ENCODE measurements at regions not wholly inside any gene's neighbourhood (a gene's known extent, or its start where the extent isn't known, plus 50 kb on each side); places are given as distances from the start of the nearest gene placed in this dataset.
"Not testable (repeated sequence)": the region's sequence is repeated elsewhere in the genome, so short reads cannot be mapped to it uniquely, and the experiment has no call there.

DNA sequence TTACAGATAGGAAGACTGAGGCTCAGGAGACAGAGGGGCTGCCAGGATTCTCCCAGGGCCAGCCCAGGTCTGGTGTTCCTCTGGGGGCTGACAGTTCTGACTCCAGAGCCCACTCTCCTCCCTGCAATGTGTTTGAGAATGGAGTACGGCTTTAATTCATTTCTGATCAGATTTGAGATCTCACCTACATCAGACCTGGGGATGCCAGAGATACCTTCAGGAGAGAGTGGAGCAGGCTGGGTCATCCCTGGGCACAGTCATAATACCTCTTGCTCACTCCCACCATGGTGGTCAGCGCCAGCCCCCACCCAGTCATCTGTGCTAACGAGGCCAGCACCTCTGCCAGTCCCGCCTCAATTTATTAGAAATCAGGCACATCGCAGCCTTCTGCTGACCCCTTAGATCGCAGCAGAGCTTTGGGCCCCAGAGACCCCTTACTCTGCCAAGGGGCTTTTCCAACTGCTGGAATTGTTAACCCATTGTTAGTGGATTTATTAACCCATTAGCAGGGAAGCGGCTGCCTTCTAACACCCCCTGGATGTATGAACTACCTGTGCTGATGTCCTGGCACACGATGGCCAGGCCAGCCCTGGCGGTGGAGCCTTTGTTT, 352.1 kb downstream of the MATN1 start:
- Histone ChIP-seq H3K4me3 (ENCODE audit: low read length) (no peak overlapping the region), H3K9ac (ENCODE audit: low read length) (no peak overlapping the region), H3K27me3 (ENCODE audit: control insufficient read depth, insufficient read depth, low read length) (no peaks in the 10 kb centered on the region), H3K27ac (ENCODE audit: low read depth, low read length) (no peak overlapping the region), H3K36me3 (ENCODE audit: control insufficient read depth, insufficient read depth, low read length) (no peaks in the 10 kb centered on the region), H3K4me1 (ENCODE audit: control insufficient read depth, insufficient read depth, low read length) (no peaks in the 10 kb centered on the region)

DNA sequence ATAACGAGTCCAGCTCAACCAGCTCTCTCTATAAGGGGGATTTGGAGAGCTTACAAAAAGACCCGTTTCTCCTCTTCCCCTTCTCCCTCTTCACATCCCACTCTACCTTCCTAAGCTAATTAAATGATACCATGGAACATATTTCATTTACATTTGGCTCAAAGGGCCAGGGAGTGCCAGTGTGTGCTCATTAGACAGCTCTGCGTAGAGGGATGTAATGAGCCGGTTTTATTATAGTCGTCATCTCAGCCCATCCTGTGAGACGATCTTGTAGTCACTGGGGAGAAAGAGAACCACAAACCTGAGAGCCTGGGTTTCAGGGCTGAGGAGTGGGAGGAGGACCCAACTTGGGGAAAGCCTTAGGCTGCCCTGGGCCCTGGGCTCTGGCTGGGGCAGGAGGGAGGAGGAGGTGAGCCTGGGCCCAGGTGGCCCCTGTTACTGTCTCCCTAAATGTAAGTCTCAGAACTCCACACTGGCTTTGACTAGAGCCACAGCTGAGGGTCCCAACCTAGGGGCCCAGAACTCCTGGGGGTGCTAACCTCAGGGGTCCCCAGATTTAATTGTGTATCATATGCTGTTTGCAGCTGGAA, 354.6 kb downstream of the MATN1 start:
- Histone ChIP-seq H3K4me1 (ENCODE audit: control insufficient read depth, insufficient read depth, low read length) (no peaks in the 10 kb centered on the region), H3K4me3 (ENCODE audit: low read length) (no peak overlapping the region), H3K27ac (ENCODE audit: low read depth, low read length) (no peak overlapping the region), H3K27me3 (ENCODE audit: control insufficient read depth, insufficient read depth, low read length) (no peaks in the 10 kb centered on the region), H3K36me3 (ENCODE audit: control insufficient read depth, insufficient read depth, low read length) (no peaks in the 10 kb centered on the region), H3K9ac (ENCODE audit: low read length) (no peak overlapping the region)

DNA sequence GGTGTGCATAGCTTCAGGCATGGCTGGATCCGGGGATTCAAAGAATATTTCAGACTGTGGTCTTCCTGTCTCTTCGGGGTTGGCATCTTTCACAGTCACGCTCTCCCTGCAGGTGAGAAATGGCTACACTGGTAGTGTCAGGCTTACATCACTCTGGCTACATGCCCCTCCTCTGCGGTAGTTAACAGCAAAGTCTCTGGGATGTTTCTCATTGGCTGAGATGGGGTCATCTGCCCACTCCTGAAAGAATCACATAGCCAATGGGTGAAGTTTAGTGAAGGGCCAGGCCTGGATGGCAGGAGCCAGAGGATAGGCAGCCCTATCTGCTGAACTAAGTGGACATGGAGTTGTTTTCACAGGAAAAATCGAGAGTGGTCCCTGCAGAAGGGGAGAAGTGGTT, 356.5 kb downstream of the MATN1 start:
- Histone ChIP-seq H3K27me3 (ENCODE audit: control insufficient read depth, insufficient read depth, low read length) (peaks cover 2% of the 10 kb centered on the region), H3K4me1 (ENCODE audit: control insufficient read depth, insufficient read depth, low read length) (no peaks in the 10 kb centered on the region), H3K36me3 (ENCODE audit: control insufficient read depth, insufficient read depth, low read length) (no peaks in the 10 kb centered on the region), H3K4me3 (ENCODE audit: low read length) (no peak overlapping the region), H3K9ac (ENCODE audit: low read length) (no peak overlapping the region), H3K27ac (ENCODE audit: low read depth, low read length) (no peak overlapping the region)

DNA sequence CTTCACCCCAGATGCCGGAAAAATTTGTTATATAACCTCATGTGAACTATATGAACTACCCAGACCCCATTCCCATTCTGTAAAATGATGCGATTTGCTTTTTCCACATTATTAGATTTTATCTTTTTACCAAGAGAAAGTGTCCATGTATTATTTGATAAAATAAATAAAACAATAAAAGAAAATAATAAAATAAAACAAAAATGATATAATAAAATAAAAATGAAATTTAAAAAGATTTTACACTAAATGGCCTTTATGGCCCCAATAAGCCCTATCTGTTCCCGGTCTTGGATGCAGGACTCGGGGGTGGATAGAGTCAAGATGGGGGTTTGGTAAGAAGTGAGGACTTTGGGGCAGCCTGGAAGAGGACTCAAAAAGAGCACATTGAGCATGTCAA, 357.2 kb downstream of the MATN1 start:
- no peaks in the 10 kb centered on the region for H3K36me3 ChIP-seq (ENCODE audit: control insufficient read depth, insufficient read depth, low read length)
- no peak overlapping the region for H3K27ac ChIP-seq (ENCODE audit: low read depth, low read length)
- peaks cover 2% of the 10 kb centered on the region for H3K27me3 ChIP-seq (ENCODE audit: control insufficient read depth, insufficient read depth, low read length)
- no peaks in the 10 kb centered on the region for H3K4me1 ChIP-seq (ENCODE audit: control insufficient read depth, insufficient read depth, low read length)
- H3K9ac ChIP-seq (ENCODE audit: low read length), result no peak overlapping the region
- no peak overlapping the region for H3K4me3 ChIP-seq (ENCODE audit: low read length)

DNA sequence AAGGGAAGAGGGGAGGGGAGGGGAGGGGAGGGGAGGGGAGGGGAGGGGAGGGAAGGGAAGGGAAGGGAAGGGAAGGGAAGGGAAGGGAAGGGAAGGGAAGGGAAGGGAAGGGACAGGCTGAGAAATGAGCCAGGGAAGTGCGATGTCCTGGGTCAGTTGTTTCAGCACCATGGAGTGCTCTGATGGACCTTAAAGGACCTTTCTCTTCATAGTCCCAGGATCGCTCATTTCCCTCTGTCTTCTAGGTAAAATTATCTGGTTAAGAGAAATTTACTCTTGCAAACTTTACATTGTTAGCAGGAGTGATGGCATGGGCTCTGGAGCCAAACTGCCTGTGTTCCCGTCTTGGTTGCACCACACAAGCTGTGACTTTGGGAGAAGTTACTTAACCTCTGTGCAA, 357.8 kb downstream of the MATN1 start:
- Histone ChIP-seq H3K27ac (ENCODE audit: low read depth, low read length) (no peak overlapping the region), H3K36me3 (ENCODE audit: control insufficient read depth, insufficient read depth, low read length) (no peaks in the 10 kb centered on the region), H3K9ac (ENCODE audit: low read length) (no peak overlapping the region), H3K4me1 (ENCODE audit: control insufficient read depth, insufficient read depth, low read length) (no peaks in the 10 kb centered on the region), H3K27me3 (ENCODE audit: control insufficient read depth, insufficient read depth, low read length) (peaks cover 2% of the 10 kb centered on the region), H3K4me3 (ENCODE audit: low read length) (no peak overlapping the region)

DNA sequence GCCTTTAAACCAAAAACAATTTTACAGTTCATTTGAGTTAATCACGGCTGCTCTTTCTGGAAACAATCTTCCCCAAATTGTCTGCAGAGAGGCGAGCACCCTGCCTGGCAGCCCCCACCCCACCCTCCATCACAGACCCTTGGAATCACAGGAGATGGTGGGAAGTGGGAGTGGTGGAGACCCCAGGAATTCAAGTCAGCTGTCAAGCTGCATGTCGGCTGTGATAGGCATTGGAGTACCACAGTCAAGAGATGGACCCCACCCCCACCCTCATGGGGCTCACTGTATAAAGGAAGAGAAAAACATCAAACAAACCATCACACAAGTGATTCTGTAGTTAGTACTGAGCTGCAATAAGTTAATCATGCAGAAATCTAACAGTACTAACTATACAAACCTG, 360.4 kb downstream of the MATN1 start:
- no peak overlapping the region for H3K9ac ChIP-seq (ENCODE audit: low read length)
- H3K27me3 ChIP-seq (ENCODE audit: control insufficient read depth, insufficient read depth, low read length), result peaks cover 2% of the 10 kb centered on the region
- no peak overlapping the region for H3K4me3 ChIP-seq (ENCODE audit: low read length)
- no peaks in the 10 kb centered on the region for H3K36me3 ChIP-seq (ENCODE audit: control insufficient read depth, insufficient read depth, low read length)
- H3K4me1 ChIP-seq (ENCODE audit: control insufficient read depth, insufficient read depth, low read length), result no peaks in the 10 kb centered on the region
- no peak overlapping the region for H3K27ac ChIP-seq (ENCODE audit: low read depth, low read length)

DNA sequence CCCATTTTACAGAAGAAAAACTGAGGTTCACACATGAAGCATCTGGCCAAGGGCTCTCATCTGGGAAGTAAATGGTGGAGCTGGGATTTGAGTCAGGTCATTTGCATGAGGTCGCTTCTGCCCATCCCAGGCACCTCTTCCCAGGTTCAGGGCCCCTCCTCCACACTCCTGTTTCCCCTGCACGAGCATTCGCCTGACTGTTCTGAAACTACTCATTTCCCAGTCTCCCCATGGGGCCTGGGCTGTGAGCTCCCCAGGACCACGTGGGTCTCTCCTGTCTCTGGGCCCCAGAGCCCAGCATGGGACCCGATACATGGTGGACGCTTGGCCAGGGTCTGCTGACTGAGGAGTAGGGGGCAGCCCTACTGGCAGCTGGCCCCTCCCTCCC, 360.8 kb downstream of the MATN1 start:
- H3K9ac ChIP-seq (ENCODE audit: low read length), result no peak overlapping the region
- H3K27ac ChIP-seq (ENCODE audit: low read depth, low read length), result no peak overlapping the region
- peaks cover 2% of the 10 kb centered on the region for H3K27me3 ChIP-seq (ENCODE audit: control insufficient read depth, insufficient read depth, low read length)
- no peaks in the 10 kb centered on the region for H3K4me1 ChIP-seq (ENCODE audit: control insufficient read depth, insufficient read depth, low read length)
- H3K4me3 ChIP-seq (ENCODE audit: low read length), result no peak overlapping the region
- H3K36me3 ChIP-seq (ENCODE audit: control insufficient read depth, insufficient read depth, low read length), result no peaks in the 10 kb centered on the region

DNA sequence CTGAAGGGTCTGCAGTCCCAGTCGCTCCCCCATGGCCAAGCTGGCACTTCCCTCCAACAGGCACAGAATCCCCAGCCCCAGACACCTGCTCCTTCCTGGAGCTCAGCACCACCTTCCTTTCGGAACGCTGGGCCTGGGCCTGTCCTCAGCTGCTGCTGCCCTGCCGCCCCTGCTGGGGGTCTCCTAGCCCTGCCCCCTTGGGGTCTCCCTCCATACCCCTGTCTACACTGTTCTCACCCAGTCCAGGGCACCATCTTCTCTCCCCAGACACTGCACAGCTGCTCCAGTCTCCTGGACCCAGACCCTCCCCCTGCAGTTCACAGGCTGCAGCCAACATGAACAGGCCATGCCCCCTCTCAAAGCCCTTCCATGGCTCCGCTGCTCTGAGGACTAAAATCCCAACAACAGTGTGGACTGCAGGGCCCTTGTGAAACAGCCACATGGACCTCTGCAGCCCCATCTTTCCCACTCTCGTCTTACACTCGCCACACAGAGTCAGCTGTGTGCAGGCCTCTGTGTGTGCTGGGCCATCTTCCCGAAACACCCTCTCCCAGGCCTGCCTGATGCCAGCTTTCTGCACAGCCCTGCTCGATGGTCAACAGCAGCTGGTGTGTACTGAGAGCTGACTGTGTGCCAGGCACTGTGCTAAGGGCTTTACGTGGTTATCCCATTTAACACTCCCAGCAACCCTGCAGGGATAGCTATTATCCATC, 361.3 kb downstream of the MATN1 start:
- not testable (repeated sequence) for H3K9ac ChIP-seq (ENCODE audit: low read length); H3K36me3 ChIP-seq (ENCODE audit: control insufficient read depth, insufficient read depth, low read length); H3K4me1 ChIP-seq (ENCODE audit: control insufficient read depth, insufficient read depth, low read length); H3K27ac ChIP-seq (ENCODE audit: low read depth, low read length); H3K4me3 ChIP-seq (ENCODE audit: low read length); H3K27me3 ChIP-seq (ENCODE audit: control insufficient read depth, insufficient read depth, low read length)

DNA sequence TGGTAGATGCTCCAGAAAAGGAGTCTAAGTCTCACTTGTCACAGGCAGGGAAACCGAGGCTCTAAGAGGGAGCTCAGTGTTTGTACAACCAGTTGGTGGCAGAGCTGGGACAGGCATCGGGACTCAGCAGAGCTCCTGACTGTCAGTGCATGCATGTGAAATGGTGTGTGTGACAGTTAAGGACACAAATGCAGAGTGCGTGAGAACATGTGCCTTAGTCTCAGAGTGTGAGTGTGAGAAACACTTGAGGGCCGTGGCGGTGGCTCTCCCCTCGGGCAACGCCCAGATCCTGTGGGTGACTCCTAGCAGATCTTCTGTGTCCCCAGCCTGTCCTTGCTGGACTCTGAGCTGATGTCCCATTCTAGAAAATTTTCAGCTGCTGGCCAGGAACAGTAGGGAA, 362.6 kb downstream of the MATN1 start:
- Histone ChIP-seq H3K36me3 (ENCODE audit: control insufficient read depth, insufficient read depth, low read length) (no peaks in the 10 kb centered on the region), H3K27me3 (ENCODE audit: control insufficient read depth, insufficient read depth, low read length) (peaks cover 2% of the 10 kb centered on the region), H3K4me1 (ENCODE audit: control insufficient read depth, insufficient read depth, low read length) (no peaks in the 10 kb centered on the region), H3K9ac (ENCODE audit: low read length) (no peak overlapping the region), H3K27ac (ENCODE audit: low read depth, low read length) (no peak overlapping the region), H3K4me3 (ENCODE audit: low read length) (no peak overlapping the region)

DNA sequence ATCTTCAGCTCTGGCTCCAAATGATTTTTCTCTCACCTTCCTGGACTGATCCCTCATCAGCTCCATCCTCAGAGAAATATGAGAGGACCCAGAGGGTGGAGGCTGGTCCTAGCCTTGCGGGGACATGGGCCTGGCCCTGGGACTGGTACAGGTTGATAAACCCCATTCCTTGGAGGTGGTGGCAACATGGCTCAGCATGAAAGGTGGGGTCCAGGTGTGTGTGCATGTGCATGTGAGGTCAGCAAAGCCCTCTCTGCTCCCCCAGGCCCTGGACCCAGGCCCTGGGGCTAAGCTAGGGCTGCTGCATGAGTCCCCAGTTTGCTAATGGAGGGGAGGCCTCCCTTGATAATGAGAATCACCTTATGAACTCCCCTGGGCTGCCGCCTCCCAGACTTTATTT, 363.1 kb downstream of the MATN1 start:
- Histone ChIP-seq H3K27ac (ENCODE audit: low read depth, low read length) (no peak overlapping the region), H3K4me3 (ENCODE audit: low read length) (no peak overlapping the region), H3K27me3 (ENCODE audit: control insufficient read depth, insufficient read depth, low read length) (peaks cover 2% of the 10 kb centered on the region), H3K9ac (ENCODE audit: low read length) (no peak overlapping the region), H3K4me1 (ENCODE audit: control insufficient read depth, insufficient read depth, low read length) (no peaks in the 10 kb centered on the region), H3K36me3 (ENCODE audit: control insufficient read depth, insufficient read depth, low read length) (no peaks in the 10 kb centered on the region)

DNA sequence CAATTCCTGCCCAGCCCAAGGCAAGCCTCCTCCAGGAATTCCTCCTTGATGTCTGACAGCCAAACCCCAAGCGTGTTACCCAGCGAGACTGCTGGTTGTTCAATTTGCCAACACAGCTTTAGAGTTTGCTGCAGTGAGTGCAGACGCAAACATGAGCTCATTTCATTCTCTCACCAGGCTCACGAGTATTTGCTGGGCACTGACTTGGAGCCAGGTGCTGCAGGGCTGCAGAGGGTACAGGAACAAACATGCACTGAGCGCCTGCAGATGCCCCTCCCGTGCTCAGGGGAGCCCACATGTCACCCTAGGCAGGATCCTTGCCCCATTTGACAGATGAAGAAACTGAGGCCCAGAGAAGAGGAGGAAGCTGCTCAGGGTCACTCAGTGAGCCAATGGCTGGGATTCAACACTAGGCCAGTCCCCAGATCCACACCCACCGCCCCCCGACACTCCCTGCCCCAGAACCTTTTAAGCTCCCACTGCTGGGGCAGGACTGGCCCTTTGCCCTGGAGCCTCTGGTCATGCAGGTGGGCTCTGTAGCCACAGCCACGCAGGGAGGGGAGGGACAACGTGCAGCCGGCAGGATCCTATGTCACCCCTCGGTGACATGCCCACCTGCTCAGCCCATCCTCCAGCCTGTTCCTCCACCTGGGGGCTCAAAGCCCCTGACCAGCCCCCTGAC, 363.7 kb downstream of the MATN1 start:
- Histone ChIP-seq H3K27me3 (ENCODE audit: control insufficient read depth, insufficient read depth, low read length) (peaks cover 2% of the 10 kb centered on the region), H3K4me1 (ENCODE audit: control insufficient read depth, insufficient read depth, low read length) (no peaks in the 10 kb centered on the region), H3K36me3 (ENCODE audit: control insufficient read depth, insufficient read depth, low read length) (no peaks in the 10 kb centered on the region), H3K27ac (ENCODE audit: low read depth, low read length) (no peak overlapping the region), H3K9ac (ENCODE audit: low read length) (no peak overlapping the region), H3K4me3 (ENCODE audit: low read length) (no peak overlapping the region)

DNA sequence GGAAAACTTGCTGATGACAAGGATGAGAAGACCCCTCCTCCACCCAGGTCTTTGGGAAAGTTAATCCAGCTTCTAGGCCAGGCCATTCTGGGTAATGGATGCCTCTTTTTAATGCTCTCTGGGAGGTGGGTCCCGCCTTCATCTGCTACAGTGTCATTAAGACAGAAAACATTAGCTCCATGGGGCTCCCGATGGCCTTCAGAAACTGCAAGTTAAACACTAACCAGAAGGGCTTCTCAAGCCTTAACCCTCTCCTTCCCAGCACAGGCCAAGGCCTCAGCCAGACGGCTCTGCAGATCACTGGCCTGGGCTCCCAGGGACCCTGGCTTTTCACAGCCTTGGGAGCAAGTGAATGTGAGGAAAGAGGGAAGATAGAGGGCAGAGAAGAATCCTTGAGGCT, 364.9 kb downstream of the MATN1 start:
- Histone ChIP-seq H3K4me3 (ENCODE audit: low read length) (no peak overlapping the region), H3K27ac (ENCODE audit: low read depth, low read length) (no peak overlapping the region), H3K27me3 (ENCODE audit: control insufficient read depth, insufficient read depth, low read length) (peaks cover 2% of the 10 kb centered on the region), H3K36me3 (ENCODE audit: control insufficient read depth, insufficient read depth, low read length) (no peaks in the 10 kb centered on the region), H3K4me1 (ENCODE audit: control insufficient read depth, insufficient read depth, low read length) (no peaks in the 10 kb centered on the region), H3K9ac (ENCODE audit: low read length) (no peak overlapping the region)
